Liver (tissue), 3 donors: ENCODE measurements at regions not wholly inside any gene's neighbourhood (a gene's known extent, or its start where the extent isn't known, plus 50 kb on each side); places are given as distances from the start of the nearest gene placed in this dataset.

ENCODE experiments used
- EGR1 ChIP-seq, 2 donors: IDR thresholded peaks; 2 replicates each; pipeline ENCODE4 v1.6.1; 2016 to 2018; ENCODE audit warnings: antibody characterized with exemption in 2 of 2, low read depth in 2 of 2
- FOXA1 ChIP-seq: IDR thresholded peaks from 2 replicates; pipeline ENCODE4 v1.6.1; 2016; ENCODE audit warnings: antibody characterized with exemption
- GABPA ChIP-seq, 2 donors: IDR thresholded peaks in 1 of 2; conservative IDR thresholded peaks in 1 of 2; 2 replicates each; pipeline ENCODE4 v1.6.1; 2016; ENCODE audit warnings: antibody characterized with exemption in 2 of 2, mild to moderate bottlenecking in 1 of 2, moderate library complexity in 1 of 2
- HNF4G ChIP-seq: IDR thresholded peaks from 2 replicates; pipeline ENCODE4 v1.6.1; 2016; ENCODE audit warnings: antibody characterized with exemption
- RAD21 ChIP-seq, 2 donors: IDR thresholded peaks; 2 replicates each; pipeline ENCODE4 v1.6.1; 2016; ENCODE audit warnings: antibody characterized with exemption in 2 of 2, mild to moderate bottlenecking in 2 of 2
- RXRA ChIP-seq, 2 donors: IDR thresholded peaks; 2 replicates each; pipeline ENCODE4 v1.6.1; 2017 to 2018; ENCODE audit warnings: antibody characterized with exemption in 2 of 2, mild to moderate bottlenecking in 1 of 2
- SP1 ChIP-seq: IDR thresholded peaks from 2 replicates; pipeline ENCODE4 v1.6.1; 2018; ENCODE audit warnings: antibody characterized with exemption, mild to moderate bottlenecking
- TAF1 ChIP-seq: conservative IDR thresholded peaks from 2 replicates; pipeline ENCODE4 v1.6.1; 2016; ENCODE audit warnings: antibody characterized with exemption, mild to moderate bottlenecking
- YY1 ChIP-seq: IDR thresholded peaks from 2 replicates; pipeline ENCODE4 v1.6.1; 2016; ENCODE audit warnings: antibody characterized with exemption, mild to moderate bottlenecking
- TF ChIP-seq, protein P1 (sequence below): fragments of 150-350 bp; IDR thresholded peaks from 2 replicates; pipeline ENCODE4 v1.5.1; 2017; ENCODE audit warnings: improper control_type of control experiment, low read depth, low read length; ENCODE audit not compliant: missing input control
- TF ChIP-seq, protein P2 (sequence below): IDR thresholded peaks from 2 replicates; pipeline ENCODE4 v1.6.1; 2016; ENCODE audit warnings: antibody characterized with exemption
- TF ChIP-seq, protein P3 (sequence below): IDR thresholded peaks from 2 replicates; pipeline ENCODE4 v1.6.1; 2016; ENCODE audit warnings: antibody characterized with exemption
- TF ChIP-seq, protein P4 (sequence below): IDR thresholded peaks from 2 replicates; pipeline ENCODE4 v1.6.1; 2016; ENCODE audit warnings: antibody characterized with exemption, mild to moderate bottlenecking
- donor health status: healthy.
- donor health status: healthy.

DNA sequence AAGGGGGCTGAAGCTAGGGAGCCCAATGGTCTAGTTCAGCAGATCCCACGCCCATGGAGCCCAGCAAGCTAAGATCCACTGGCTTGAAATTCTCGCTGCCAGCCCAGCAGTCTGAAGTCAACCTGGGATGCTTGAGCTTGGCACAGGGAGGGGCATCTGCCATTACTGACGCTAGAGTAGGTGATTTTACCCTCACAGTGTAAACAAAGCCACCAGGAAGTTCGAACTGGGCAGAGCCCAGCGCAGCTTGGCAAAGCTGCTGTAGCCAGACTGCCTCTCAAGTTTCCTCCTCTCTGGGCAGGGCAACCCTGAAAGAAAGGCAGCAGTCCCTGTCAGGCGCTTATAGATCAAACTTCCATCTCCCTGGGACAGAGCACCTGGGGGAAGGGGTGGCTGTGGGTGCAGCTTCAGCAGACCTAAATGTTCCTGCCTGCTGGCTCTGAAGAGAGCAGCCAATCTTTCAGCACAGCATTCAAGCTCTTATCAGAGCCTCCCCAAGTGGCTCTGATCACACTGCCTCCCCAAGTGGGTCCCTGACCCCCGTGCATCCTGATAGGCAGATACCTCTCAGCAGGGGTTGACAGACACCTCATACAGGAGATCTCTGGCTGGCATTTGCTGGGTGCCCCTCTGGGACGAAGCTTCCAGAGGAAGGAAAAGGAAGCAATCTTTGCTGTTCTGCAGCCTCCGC, 167.8 kb downstream of the CCDC71L start:
- TF ChIP-seq, protein P1, sequence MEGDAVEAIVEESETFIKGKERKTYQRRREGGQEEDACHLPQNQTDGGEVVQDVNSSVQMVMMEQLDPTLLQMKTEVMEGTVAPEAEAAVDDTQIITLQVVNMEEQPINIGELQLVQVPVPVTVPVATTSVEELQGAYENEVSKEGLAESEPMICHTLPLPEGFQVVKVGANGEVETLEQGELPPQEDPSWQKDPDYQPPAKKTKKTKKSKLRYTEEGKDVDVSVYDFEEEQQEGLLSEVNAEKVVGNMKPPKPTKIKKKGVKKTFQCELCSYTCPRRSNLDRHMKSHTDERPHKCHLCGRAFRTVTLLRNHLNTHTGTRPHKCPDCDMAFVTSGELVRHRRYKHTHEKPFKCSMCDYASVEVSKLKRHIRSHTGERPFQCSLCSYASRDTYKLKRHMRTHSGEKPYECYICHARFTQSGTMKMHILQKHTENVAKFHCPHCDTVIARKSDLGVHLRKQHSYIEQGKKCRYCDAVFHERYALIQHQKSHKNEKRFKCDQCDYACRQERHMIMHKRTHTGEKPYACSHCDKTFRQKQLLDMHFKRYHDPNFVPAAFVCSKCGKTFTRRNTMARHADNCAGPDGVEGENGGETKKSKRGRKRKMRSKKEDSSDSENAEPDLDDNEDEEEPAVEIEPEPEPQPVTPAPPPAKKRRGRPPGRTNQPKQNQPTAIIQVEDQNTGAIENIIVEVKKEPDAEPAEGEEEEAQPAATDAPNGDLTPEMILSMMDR = no peak
- TF ChIP-seq EGR1 (IDR thresholded peaks at IDR 0.05; ENCODE audit: low read depth in 2 of 2) (no peak), YY1 (no peak), SP1 (no peak), GABPA (IDR thresholded peaks at IDR 0.05 in 1 of 2, conservative IDR thresholded peaks at IDR 0.05 in 1 of 2) (no peak), TAF1 (no peak), HNF4G (no peak), RAD21 (IDR thresholded peaks at IDR 0.05) (no peak), FOXA1 (no peak), RXRA (IDR thresholded peaks at IDR 0.05) (no peak)
- TF ChIP-seq, protein P2, sequence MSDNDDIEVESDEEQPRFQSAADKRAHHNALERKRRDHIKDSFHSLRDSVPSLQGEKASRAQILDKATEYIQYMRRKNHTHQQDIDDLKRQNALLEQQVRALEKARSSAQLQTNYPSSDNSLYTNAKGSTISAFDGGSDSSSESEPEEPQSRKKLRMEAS = no peak
- TF ChIP-seq, protein P3, sequence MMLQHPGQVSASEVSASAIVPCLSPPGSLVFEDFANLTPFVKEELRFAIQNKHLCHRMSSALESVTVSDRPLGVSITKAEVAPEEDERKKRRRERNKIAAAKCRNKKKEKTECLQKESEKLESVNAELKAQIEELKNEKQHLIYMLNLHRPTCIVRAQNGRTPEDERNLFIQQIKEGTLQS = no peak
- TF ChIP-seq, protein P4, sequence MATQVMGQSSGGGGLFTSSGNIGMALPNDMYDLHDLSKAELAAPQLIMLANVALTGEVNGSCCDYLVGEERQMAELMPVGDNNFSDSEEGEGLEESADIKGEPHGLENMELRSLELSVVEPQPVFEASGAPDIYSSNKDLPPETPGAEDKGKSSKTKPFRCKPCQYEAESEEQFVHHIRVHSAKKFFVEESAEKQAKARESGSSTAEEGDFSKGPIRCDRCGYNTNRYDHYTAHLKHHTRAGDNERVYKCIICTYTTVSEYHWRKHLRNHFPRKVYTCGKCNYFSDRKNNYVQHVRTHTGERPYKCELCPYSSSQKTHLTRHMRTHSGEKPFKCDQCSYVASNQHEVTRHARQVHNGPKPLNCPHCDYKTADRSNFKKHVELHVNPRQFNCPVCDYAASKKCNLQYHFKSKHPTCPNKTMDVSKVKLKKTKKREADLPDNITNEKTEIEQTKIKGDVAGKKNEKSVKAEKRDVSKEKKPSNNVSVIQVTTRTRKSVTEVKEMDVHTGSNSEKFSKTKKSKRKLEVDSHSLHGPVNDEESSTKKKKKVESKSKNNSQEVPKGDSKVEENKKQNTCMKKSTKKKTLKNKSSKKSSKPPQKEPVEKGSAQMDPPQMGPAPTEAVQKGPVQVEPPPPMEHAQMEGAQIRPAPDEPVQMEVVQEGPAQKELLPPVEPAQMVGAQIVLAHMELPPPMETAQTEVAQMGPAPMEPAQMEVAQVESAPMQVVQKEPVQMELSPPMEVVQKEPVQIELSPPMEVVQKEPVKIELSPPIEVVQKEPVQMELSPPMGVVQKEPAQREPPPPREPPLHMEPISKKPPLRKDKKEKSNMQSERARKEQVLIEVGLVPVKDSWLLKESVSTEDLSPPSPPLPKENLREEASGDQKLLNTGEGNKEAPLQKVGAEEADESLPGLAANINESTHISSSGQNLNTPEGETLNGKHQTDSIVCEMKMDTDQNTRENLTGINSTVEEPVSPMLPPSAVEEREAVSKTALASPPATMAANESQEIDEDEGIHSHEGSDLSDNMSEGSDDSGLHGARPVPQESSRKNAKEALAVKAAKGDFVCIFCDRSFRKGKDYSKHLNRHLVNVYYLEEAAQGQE = no peak
